GM19025 (cell line): ENCODE measurements at regions not wholly inside any gene's neighbourhood (a gene's known extent, or its start where the extent isn't known, plus 50 kb on each side); places are given as distances from the start of the nearest gene placed in this dataset.
"Not testable (repeated sequence)": the region's sequence is repeated elsewhere in the genome, so short reads cannot be mapped to it uniquely, and the experiment has no call there.

Experiments used
- ATAC-seq: cut with Tn5 transposase; IDR thresholded peaks from one replicate; pipeline ENCODE4 v1.9.1; 2021; ENCODE audit warnings: mild to moderate bottlenecking, low read depth, moderate library complexity; ENCODE audit not compliant: unreplicated experiment

GRCh38 chr9:124124729-124125650, 113.4 kb downstream of the LHX2 start:
- ATAC-seq, result no peak

- ATAC-seq, result no peak
These were observed 114.0 kb downstream of the LHX2 start for GRCh38 chr9:124125651-124125977.

DNA sequence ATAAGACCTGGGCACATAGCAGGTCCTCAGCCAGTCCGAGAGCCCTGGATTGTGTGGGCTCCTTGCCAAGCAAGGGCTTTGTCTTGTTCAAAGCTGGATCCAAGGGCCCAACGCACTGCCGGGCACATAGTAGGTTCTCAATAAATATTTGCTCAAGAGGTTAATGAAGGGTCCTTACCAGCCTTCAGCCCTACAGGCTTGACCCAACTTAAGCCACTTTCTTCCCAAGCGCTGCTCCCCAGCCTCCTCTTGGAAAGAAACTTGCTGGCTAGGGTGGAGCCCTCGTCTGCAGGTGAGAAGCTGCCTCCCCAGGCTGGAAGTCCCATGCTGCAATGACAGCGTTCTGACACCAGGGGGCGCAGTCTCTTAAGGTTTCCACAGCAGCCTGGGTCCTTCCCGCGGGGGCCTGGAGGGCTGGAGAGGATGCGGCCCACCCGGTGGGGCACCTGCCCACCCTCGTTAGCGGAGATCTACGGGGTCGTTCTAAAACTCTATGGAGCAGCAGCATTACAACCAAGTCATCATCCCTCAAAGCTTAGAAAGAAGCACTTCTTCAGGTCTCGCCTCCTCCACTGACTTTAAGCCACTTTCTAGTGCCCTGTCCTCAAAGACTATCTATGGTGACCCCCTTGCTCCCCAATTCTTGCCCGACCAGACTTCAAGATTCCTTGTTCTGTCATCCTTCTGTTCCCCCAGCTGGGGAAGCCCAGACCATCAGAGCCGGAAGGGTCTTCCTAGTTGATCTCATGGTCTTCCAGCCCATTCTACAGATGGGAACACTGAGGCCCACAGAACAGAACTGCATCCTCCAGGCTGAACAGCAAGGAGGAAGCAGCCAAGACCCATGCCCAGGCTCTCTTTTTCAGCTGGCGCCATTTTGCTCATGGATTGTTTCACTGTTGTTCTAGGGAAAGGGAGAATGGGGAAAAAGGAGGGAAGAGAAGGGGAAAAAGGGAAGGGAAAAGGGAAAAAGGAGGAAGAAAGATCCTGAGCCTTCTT, 115.4 kb downstream of the LHX2 start:
- no peak for ATAC-seq

GRCh38 chr9:124128568-124129166, 117.1 kb downstream of the LHX2 start:
- ATAC-seq, result no peak

GRCh38 chr9:124130277-124131075, 118.9 kb downstream of the LHX2 start:
- no peak for ATAC-seq

DNA sequence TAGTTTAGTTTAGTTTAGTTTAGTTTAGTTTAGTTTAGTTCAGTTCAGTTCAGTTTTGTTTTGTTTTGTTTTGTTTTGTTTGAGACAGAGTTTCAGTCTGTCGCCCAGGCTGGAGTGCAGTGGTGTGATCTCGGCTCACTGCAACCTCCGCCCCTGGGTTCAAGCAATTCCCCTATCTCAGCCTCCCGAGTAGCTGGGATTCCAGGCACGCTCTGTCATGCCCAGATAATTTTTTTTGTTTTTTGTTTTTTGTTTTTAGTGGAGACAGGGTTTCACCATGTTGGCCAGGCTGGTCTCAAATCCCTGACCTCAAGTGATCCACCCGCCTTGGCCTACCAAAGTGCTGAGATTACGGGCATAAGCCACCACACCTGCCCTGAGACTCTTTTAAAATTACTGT, 120.0 kb downstream of the LHX2 start:
- ATAC-seq, result not testable (repeated sequence)

DNA sequence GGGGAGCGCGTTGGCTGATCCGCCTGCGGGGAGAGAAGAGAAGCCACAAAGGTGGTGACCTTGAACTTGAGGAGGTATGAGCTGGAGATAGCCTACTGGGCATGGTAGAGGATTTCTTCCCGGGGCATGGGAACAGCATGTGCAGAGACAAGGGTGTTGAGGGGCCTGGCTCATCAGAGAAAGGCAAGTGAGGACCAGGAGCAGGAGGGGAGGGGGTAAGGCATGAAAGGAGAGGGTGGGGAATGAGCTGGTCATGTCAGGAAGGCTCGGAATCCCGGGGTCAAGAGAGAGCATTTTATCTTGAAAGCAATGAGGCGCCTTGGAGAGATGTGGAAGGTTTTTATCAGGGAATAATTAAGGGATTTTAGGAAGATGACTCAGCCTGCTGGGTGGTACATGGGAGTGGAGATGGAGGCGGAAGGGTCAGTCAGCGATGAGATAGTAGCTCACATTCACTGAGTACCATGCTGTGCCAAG, 121.1 kb downstream of the LHX2 start:
- ATAC-seq, result no peak

GRCh38 chr9:124133727-124134126, 122.2 kb downstream of the LHX2 start:
- no peak for ATAC-seq

DNA sequence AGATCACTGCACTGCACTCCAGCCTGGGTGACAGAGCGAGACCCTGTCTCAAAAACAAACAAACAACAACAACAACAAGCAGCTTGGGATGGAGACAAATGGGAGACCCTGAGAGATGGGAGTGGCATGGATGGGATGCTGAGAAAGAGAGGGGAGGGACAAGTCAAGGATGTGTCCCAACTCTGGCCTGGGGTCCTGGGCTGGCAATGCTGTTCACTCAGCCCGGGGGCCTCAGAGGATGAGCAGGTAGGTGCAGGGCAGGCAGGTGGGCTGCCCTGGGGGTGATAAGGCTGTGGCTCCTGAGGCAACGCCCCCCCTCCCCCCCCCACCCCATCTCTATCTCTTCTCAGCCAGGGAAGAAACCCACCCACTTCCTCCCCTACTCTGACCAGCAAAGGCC, 123.0 kb downstream of the LHX2 start:
- no peak for ATAC-seq

GRCh38 chr9:124135813-124136365, 121.9 kb upstream of the NEK6 start:
- no peak for ATAC-seq

DNA sequence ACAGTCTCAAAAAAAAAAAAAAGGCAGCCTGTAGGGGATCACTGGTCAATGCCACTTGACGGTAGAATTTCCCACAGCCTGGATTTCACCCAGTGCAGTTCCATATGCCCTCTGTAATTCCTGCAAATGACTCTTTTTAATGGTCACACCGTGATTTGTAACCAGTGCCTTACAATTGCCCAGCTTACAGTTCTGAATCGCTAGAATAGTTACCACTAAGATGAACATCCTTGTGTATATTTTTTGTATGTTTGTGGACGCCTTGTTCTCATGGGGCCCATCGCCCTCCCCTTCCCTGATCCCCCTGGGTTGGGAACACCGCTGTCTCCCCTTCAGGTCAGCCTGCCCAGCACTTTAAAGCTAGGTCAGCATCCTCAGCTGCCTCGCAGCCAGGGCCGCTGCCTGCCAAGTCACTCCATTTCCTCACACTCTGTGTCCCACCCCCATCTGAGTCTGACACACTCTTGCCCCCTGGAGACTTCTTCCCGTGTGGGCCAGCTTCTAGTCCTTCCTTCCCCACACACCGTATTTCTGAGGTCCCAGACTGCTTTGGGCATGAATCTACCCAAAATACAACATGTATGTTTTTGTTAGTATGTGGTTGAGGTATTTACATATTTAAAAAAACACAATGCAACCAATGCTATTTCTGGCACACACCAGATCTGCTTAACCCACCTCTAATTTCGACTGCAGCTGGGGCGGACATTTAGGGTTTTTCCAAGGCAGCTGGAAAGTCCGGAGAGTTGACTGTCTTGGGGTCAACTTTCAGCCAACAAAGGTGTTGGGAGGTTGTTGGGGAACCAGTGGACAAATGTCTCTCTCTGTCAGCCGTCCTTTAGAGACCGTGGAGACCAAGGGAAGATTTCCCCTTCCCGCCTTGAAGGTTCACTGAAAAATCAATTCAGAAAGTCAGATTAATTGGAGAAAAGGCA, 120.5 kb upstream of the NEK6 start:
- peak; percentile 85 for ATAC-seq

DNA sequence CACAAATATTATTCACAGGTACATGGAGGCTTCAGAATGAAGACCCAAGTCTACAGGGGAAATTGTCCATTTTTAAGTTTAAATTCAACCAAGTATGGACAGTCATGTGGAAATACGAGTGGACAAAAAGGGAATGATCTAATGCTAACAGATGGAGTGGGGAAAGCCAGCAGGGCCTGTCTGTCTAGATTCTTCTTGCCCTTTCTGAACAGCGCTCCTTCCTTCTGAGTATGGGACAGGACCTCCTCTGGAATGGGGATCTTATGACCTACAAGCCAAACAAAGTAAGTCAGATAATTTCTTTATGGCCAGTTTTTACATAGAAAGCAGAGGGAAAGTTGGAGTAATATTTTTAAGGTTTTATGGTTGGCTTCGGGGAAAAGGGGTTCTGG, 119.8 kb upstream of the NEK6 start:
- ATAC-seq, result no peak

GRCh38 chr9:124139001-124139400, 118.7 kb upstream of the NEK6 start:
- ATAC-seq, result no peak

DNA sequence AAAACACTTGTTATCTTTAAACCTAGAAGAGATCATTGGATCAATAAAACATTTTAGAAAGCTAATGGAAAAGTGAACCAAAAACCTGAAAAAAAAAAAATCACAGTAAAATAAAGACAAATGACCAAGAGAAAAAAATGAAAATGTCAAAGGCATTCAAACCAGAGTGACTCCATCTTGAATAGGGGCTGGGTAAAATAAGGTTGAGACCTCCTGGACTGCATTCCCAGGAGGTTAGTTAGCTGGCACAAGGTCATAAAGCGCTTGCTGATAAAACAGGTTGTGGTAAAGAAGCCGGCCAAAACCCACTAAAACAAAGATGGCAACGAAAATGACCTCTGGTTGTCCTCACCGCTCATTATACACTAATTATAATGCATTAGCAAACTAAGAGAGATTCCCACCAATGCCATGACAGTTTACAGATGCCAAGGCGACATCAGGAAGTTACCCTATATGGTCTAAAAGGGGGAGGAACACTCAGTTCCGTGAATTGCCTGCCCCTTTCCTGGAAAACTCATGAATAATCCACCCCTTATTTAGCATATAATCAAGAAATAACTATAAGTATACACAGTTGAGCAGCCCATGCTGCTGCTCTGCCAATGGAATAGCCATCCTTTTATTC, 116.7 kb upstream of the NEK6 start:
- ATAC-seq, result no peak

- not testable (repeated sequence) for ATAC-seq
These were observed 113.1 kb upstream of the NEK6 start for GRCh38 chr9:124144561-124145123.

- no peak for ATAC-seq
These were observed 111.7 kb upstream of the NEK6 start for GRCh38 chr9:124146031-124146561.

GRCh38 chr9:124149992-124150391, 107.8 kb upstream of the NEK6 start:
- ATAC-seq, result no peak
